ENCODE measurements at regions not wholly inside any gene's neighbourhood (a gene's known extent, or its start where the extent isn't known, plus 50 kb on each side); places are given as distances from the start of the nearest gene placed in this dataset.

DNA sequence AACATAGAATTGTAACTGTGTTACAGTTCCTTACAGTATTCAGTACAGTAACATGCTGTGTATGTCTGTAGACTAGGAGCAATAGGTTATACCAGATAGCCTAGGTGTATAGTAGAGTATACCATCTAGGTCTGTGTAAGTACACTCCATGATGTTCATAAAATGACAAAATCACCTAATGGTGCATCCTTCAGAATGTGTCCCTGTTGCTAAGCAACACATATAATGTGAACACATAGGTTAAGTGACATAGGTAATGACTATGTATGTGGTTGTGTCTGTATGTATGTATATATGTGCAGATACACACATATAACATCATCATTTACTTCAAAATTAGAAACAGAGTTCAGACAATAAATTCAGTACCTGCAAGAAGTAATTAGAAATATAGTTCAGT lies 146.8 kb upstream of the GAP43 start:
- no peak for TF ChIP-seq POLR2A (IDR thresholded peaks at IDR 0.05)
- TF ChIP-seq, protein P1, sequence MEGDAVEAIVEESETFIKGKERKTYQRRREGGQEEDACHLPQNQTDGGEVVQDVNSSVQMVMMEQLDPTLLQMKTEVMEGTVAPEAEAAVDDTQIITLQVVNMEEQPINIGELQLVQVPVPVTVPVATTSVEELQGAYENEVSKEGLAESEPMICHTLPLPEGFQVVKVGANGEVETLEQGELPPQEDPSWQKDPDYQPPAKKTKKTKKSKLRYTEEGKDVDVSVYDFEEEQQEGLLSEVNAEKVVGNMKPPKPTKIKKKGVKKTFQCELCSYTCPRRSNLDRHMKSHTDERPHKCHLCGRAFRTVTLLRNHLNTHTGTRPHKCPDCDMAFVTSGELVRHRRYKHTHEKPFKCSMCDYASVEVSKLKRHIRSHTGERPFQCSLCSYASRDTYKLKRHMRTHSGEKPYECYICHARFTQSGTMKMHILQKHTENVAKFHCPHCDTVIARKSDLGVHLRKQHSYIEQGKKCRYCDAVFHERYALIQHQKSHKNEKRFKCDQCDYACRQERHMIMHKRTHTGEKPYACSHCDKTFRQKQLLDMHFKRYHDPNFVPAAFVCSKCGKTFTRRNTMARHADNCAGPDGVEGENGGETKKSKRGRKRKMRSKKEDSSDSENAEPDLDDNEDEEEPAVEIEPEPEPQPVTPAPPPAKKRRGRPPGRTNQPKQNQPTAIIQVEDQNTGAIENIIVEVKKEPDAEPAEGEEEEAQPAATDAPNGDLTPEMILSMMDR (IDR thresholded peaks at IDR 0.05): no peak
